SU-DHL-6 (cell line): ENCODE measurements at regions not wholly inside any gene's neighbourhood (a gene's known extent, or its start where the extent isn't known, plus 50 kb on each side); places are given as distances from the start of the nearest gene placed in this dataset.

Experiments used
- H2AFZ ChIP-seq: fragments of 200-600 bp; sonication (generic); 2 replicates; pipeline ENCODE4 v1.6.1; 2014; ENCODE audit warnings: low read depth, mild to moderate bottlenecking, moderate library complexity, mixed read lengths, antibody characterized with exemption, low read length; ENCODE audit not compliant: severe bottlenecking
- H3F3A ChIP-seq: fragments of 200-600 bp; shearing (Covaris generic); 2 replicates; pipeline ENCODE4 v1.6.0; 2016; ENCODE audit warnings: antibody characterized with exemption, mild to moderate bottlenecking; ENCODE audit not compliant: insufficient read depth
- H3K27ac ChIP-seq: fragments of 200-600 bp; sonication (generic); 2 replicates; pipeline ENCODE4 v1.5.1; 2016; ENCODE audit warnings: low read depth, mild to moderate bottlenecking, low read length, moderate library complexity, mixed read lengths
- H3K27me3 ChIP-seq: fragments of 200-600 bp; sonication (generic), shearing (Covaris generic); 2 replicates; pipeline ENCODE4 v1.6.0; 2014; ENCODE audit warnings: mild to moderate bottlenecking, low read length
- H3K36me3 ChIP-seq: fragments of 200-600 bp; sonication (generic); 2 replicates; pipeline ENCODE4 v1.6.1; 2014; ENCODE audit warnings: mild to moderate bottlenecking, low read length, mixed read lengths
- H3K4me2 ChIP-seq: fragments of 300-600, 200-600 bp; shearing (Covaris generic), sonication (generic); 2 replicates; pipeline ENCODE4 v1.6.0; 2014; ENCODE audit warnings: low read length, low read depth, mild to moderate bottlenecking; ENCODE audit not compliant: poor library complexity, severe bottlenecking
- H3K4me3 ChIP-seq: fragments of 200-600 bp; sonication (generic); 2 replicates; pipeline ENCODE4 v1.5.1; 2014; ENCODE audit warnings: antibody characterized with exemption, low read length, mild to moderate bottlenecking, mixed read lengths; ENCODE audit not compliant: insufficient read depth, poor library complexity, severe bottlenecking
- H3K79me2 ChIP-seq: fragments of 200-600 bp; sonication (generic); 2 replicates; pipeline ENCODE4 v1.6.1; 2014; ENCODE audit warnings: mild to moderate bottlenecking, low read length, moderate library complexity; ENCODE audit not compliant: insufficient read depth
- H3K9ac ChIP-seq: fragments of 200-600 bp; sonication (generic); 2 replicates; pipeline ENCODE4 v1.7.0; 2014; ENCODE audit warnings: mild to moderate bottlenecking, low read length
- H3K9me2 ChIP-seq: fragments of 200-600 bp; sonication (generic); replicated peaks from 2 replicates; pipeline ENCODE4 v1.6.1; 2014; ENCODE audit warnings: low read length; ENCODE audit not compliant: insufficient read depth
- H3K9me3 ChIP-seq: fragments of 200-600 bp; sonication (generic); 2 replicates; pipeline ENCODE4 v1.6.1; 2014; ENCODE audit warnings: low read length, mixed read lengths; ENCODE audit not compliant: insufficient read depth
- H4K20me1 ChIP-seq: fragments of 200-600 bp; sonication (generic); 2 replicates; pipeline ENCODE4 v1.6.1; 2014; ENCODE audit warnings: low read depth, mild to moderate bottlenecking, antibody characterized with exemption, low read length, moderate library complexity, mixed read lengths
- CTCF ChIP-seq: fragments of 200-600 bp; sonication (generic); IDR thresholded peaks from one replicate; pipeline ENCODE4 v1.5.1; 2017; ENCODE audit warnings: antibody characterized with exemption, mild to moderate bottlenecking, low read length, moderate library complexity; ENCODE audit not compliant: insufficient read depth, poor library complexity, severe bottlenecking
- EZH2phosphoT487 ChIP-seq: fragments of 200-600 bp; sonication (generic), shearing (Covaris generic); conservative IDR thresholded peaks from 2 replicates; pipeline ENCODE4 v1.6.1; 2018; ENCODE audit warnings: mild to moderate bottlenecking, antibody characterized with exemption, low read length, moderate library complexity, mixed read lengths

- TF ChIP-seq CTCF, result no peak
- TF ChIP-seq EZH2phosphoT487, result no peak
- Histone ChIP-seq H3K27ac (no peak overlapping the region), H3K36me3 (no peaks in the 10 kb centered on the region), H4K20me1 (no peaks in the 10 kb centered on the region), H3K79me2 (no peaks in the 10 kb centered on the region), H3K27me3 (no peaks in the 10 kb centered on the region), H3K9me2 (no peaks in the 10 kb centered on the region), H3F3A (no peaks in the 10 kb centered on the region), H3K4me2 (no peak overlapping the region), H3K9me3 (no peaks in the 10 kb centered on the region), H2AFZ (no peak overlapping the region), H3K4me3 (no peak overlapping the region), H3K9ac (no peak overlapping the region)
Observed at GRCh38 chr9:117919538-117919937, 215.3 kb downstream of the TLR4 start.

GRCh38 chr9:117926031-117926658 lies 221.9 kb downstream of the TLR4 start:
- TF ChIP-seq CTCF (no peak), EZH2phosphoT487 (no peak)
- no peak overlapping the region for H3K4me3 ChIP-seq
- no peaks in the 10 kb centered on the region for H3K27me3 ChIP-seq

GRCh38 chr9:117927354-117927753 lies 223.2 kb downstream of the TLR4 start:
- Histone ChIP-seq H3K9ac (no peak overlapping the region), H3K9me2 (no peaks in the 10 kb centered on the region), H3K79me2 (no peaks in the 10 kb centered on the region), H3K9me3 (no peaks in the 10 kb centered on the region), H4K20me1 (no peaks in the 10 kb centered on the region), H3F3A (no peaks in the 10 kb centered on the region), H3K27me3 (no peaks in the 10 kb centered on the region), H3K4me3 (no peak overlapping the region), H3K36me3 (no peaks in the 10 kb centered on the region), H3K27ac (no peak overlapping the region), H2AFZ (no peak overlapping the region), H3K4me2 (no peak overlapping the region)
- TF ChIP-seq EZH2phosphoT487 (no peak), CTCF (no peak)

More at GRCh38 chr9:117926031-117926658, 221.9 kb downstream of the TLR4 start:
- Histone ChIP-seq H3K36me3 (no peaks in the 10 kb centered on the region), H3K4me2 (no peak overlapping the region), H3K27ac (no peak overlapping the region), H3K9ac (no peak overlapping the region), H4K20me1 (no peaks in the 10 kb centered on the region), H3K9me2 (no peaks in the 10 kb centered on the region), H3K9me3 (no peaks in the 10 kb centered on the region), H3K79me2 (no peaks in the 10 kb centered on the region), H3F3A (no peaks in the 10 kb centered on the region), H2AFZ (no peak overlapping the region)
